ENCODE measurements at regions not wholly inside any gene's neighbourhood (a gene's known extent, or its start where the extent isn't known, plus 50 kb on each side); places are given as distances from the start of the nearest gene placed in this dataset.

DNA sequence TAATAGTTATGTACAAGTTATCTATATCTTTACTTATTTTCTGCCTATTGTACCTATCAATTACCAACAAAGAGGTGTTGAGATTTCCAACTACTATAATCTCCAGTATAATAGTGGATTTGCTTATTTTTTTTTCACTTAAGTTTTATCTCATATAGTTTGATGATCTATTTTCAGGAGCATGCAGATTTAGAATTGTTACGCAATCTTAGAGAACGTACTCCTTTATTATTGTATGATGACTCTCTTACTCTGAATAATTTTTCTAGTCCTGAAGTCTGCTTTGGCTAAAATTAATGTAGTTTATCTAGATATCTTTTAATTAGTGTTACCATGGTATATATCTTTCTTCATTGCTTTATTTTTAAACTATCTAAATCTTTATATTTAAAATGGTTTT lies 205.2 kb downstream of the SCG2 start:
- TF ChIP-seq CTCF (IDR thresholded peaks at IDR 0.05 in 4 of 5, conservative IDR thresholded peaks at IDR 0.05 in 1 of 5) (no peak), POLR2A (IDR thresholded peaks at IDR 0.05) (no peak)

Measured in gastrocnemius medialis (tissue), 4 donors.